A673 (cell line): ENCODE measurements at regions not wholly inside any gene's neighbourhood (a gene's known extent, or its start where the extent isn't known, plus 50 kb on each side); places are given as distances from the start of the nearest gene placed in this dataset.

Experiments
- BruUV-seq: library from RNA; stranded (reverse); fragments of 400-500 nt; replicated peaks from 2 replicates; lab custom pipeline; 2021; lab: Mats Ljungman, UMichigan
- CTCF ChIA-PET: fragments of 300-600 bp; sonication (Branson Sonifier 250); formaldehyde crosslinking; loops from one replicate; lab custom pipeline; 2022; ENCODE audit warnings: antibody characterized with exemption; lab: Charles Lee
- POLR2A ChIA-PET: fragments of 300-600 bp; sonication (Branson Sonifier 250); formaldehyde crosslinking; loops from one replicate; lab custom pipeline; 2022; ENCODE audit warnings: antibody characterized with exemption; ENCODE audit not compliant: low non-redundant PET; lab: Charles Lee
- DNase-seq: peaks from one replicate; pipeline ENCODE4 v3.0.0-alpha.2; 2015; ENCODE audit warnings: low spot score
- H3K27ac ChIP-seq: fragments of 200-600 bp; sonication (generic); 2 replicates; pipeline ENCODE4 v1.5.1; 2016; ENCODE audit warnings: mixed run types, low read depth, mild to moderate bottlenecking, mixed read lengths, antibody characterized with exemption, low read length; ENCODE audit not compliant: poor library complexity, severe bottlenecking
- H3K27me3 ChIP-seq: fragments of 200-600 bp; sonication (generic); replicated peaks from 2 replicates; pipeline ENCODE4 v1.6.1; 2017; ENCODE audit warnings: mixed run types, low read depth, mild to moderate bottlenecking, mixed read lengths, antibody characterized with exemption, low read length; ENCODE audit not compliant: insufficient read depth, poor library complexity
- H3K36me3 ChIP-seq: fragments of 200-600 bp; sonication (generic); 2 replicates; pipeline ENCODE4 v1.6.1; 2016; ENCODE audit warnings: mixed run types, mild to moderate bottlenecking, mixed read lengths, antibody characterized with exemption, low read length; ENCODE audit not compliant: insufficient read depth, poor library complexity, severe bottlenecking
- H3K4me1 ChIP-seq: fragments of 200-600 bp; sonication (generic); 2 replicates; pipeline ENCODE4 v1.6.1; 2017; ENCODE audit warnings: mixed run types, mild to moderate bottlenecking, mixed read lengths, antibody characterized with exemption, low read length; ENCODE audit not compliant: insufficient read depth, poor library complexity, severe bottlenecking
- H3K4me3 ChIP-seq: fragments of 200-600 bp; sonication (generic); 2 replicates; pipeline ENCODE4 v1.5.1; 2016; ENCODE audit warnings: low read depth, mixed run types, mild to moderate bottlenecking, mixed read lengths, low read length; ENCODE audit not compliant: poor library complexity, severe bottlenecking
- H3K9me3 ChIP-seq: fragments of 200-600 bp; sonication (generic); 2 replicates; pipeline ENCODE4 v1.6.1; 2016; ENCODE audit warnings: mixed run types, low read depth, mild to moderate bottlenecking, mixed read lengths, antibody characterized with exemption, low read length; ENCODE audit not compliant: poor library complexity, severe bottlenecking
- EZH2 ChIP-seq: fragments of 200-600 bp; sonication (generic); IDR thresholded peaks from 2 replicates; pipeline ENCODE4 v1.6.1; 2017; ENCODE audit warnings: borderline replicate concordance, low read depth, mild to moderate bottlenecking, mixed read lengths, antibody characterized with exemption, low read length; ENCODE audit not compliant: poor library complexity, severe bottlenecking
- intact Hi-C: fragments of 100-400 bp; cut with micrococcal nuclease; formaldehyde crosslinking; loops from one replicate; pipeline ENCODE4 v1.10.0; 2022; ENCODE audit not compliant: unreplicated experiment
- TF ChIP-seq, protein P1 (sequence below): fragments of 300-800, 200-600 bp; sonication (generic); conservative IDR thresholded peaks from 2 replicates; pipeline ENCODE4 v1.5.1; 2017; ENCODE audit warnings: low read depth, mild to moderate bottlenecking, antibody characterized with exemption, low read length, moderate library complexity, mixed read lengths

GRCh38 chr20:12815231-12815768 is 193.5 kb upstream of the SPTLC3 start:
- no peaks in the 10 kb centered on the region for H3K27me3 ChIP-seq
- H3K4me1 ChIP-seq: no peaks in the 10 kb centered on the region
- CTCF ChIA-PET: no interaction called here
- no peaks in the 10 kb centered on the region for H3K36me3 ChIP-seq
- BruUV-seq: no TSS peak
- TF ChIP-seq, protein P1, sequence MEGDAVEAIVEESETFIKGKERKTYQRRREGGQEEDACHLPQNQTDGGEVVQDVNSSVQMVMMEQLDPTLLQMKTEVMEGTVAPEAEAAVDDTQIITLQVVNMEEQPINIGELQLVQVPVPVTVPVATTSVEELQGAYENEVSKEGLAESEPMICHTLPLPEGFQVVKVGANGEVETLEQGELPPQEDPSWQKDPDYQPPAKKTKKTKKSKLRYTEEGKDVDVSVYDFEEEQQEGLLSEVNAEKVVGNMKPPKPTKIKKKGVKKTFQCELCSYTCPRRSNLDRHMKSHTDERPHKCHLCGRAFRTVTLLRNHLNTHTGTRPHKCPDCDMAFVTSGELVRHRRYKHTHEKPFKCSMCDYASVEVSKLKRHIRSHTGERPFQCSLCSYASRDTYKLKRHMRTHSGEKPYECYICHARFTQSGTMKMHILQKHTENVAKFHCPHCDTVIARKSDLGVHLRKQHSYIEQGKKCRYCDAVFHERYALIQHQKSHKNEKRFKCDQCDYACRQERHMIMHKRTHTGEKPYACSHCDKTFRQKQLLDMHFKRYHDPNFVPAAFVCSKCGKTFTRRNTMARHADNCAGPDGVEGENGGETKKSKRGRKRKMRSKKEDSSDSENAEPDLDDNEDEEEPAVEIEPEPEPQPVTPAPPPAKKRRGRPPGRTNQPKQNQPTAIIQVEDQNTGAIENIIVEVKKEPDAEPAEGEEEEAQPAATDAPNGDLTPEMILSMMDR: no peak
- no peak for TF ChIP-seq EZH2
- no peak overlapping the region for H3K27ac ChIP-seq
- POLR2A ChIA-PET: interaction anchor here (0.6 kb wide), 1 partner anchor 833 kb away, joined by 3 read pairs; no protein-coding TSS in a partner anchor
- no peak for DNase-seq
- no peaks in the 10 kb centered on the region for H3K9me3 ChIP-seq
- H3K4me3 ChIP-seq: no peak overlapping the region
- intact Hi-C loops: no loop called here

GRCh38 chr20:12815778-12816408 is 192.9 kb upstream of the SPTLC3 start:
- no peaks in the 10 kb centered on the region for H3K9me3 ChIP-seq
- ChIA-PET CTCF (no interaction called here), POLR2A (interaction anchor here (0.6 kb wide), 1 partner anchor 832 kb away, joined by 3 read pairs; no protein-coding TSS in a partner anchor)
- DNase-seq: no peak
- H3K36me3 ChIP-seq: no peaks in the 10 kb centered on the region
- TF ChIP-seq, protein P1: no peak
- no peak for TF ChIP-seq EZH2
- H3K27ac ChIP-seq: no peak overlapping the region
- no peak overlapping the region for H3K4me3 ChIP-seq
- no TSS peak for BruUV-seq
- H3K27me3 ChIP-seq: no peaks in the 10 kb centered on the region
- H3K4me1 ChIP-seq: no peaks in the 10 kb centered on the region
- intact Hi-C loops: no loop called here

- no TSS peak for BruUV-seq
- intact Hi-C loops: no loop called here
- H3K27me3 ChIP-seq: no peaks in the 10 kb centered on the region
- POLR2A ChIA-PET: no interaction called here
- no peaks in the 10 kb centered on the region for H3K4me1 ChIP-seq
- TF ChIP-seq, protein P1: no peak
- CTCF ChIA-PET: no interaction called here
- no peaks in the 10 kb centered on the region for H3K36me3 ChIP-seq
- no peak overlapping the region for H3K4me3 ChIP-seq
- no peak overlapping the region for H3K27ac ChIP-seq
- no peak for DNase-seq
- H3K9me3 ChIP-seq: no peaks in the 10 kb centered on the region
Observed at GRCh38 chr20:12821249-12821648, 187.5 kb upstream of the SPTLC3 start.
